ENCODE measurements at regions not wholly inside any gene's neighbourhood (a gene's known extent, or its start where the extent isn't known, plus 50 kb on each side); places are given as distances from the start of the nearest gene placed in this dataset.
"Not testable (repeated sequence)": the region's sequence is repeated elsewhere in the genome, so short reads cannot be mapped to it uniquely, and the experiment has no call there.

DNA sequence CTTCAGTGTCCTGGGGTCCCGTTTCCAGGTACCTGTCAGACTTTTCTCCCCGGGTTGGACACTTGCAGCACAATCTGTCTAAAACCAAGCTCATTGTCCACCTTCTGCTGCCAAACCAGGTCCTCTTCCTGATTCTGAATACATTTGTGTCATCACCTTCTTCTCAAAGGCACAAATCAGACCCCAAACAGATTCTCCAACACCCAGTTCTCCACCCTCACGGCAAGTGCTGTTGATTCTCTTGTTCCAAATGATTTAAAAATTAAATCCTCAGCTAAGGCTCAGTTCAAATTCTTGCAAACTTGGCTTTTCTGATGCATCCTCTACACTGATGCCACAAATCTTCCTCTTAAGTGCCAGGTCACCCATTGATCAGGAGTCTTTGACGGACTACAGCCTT lies 122.5 kb upstream of the LDB2 start:
- TF ChIP-seq, protein P1, sequence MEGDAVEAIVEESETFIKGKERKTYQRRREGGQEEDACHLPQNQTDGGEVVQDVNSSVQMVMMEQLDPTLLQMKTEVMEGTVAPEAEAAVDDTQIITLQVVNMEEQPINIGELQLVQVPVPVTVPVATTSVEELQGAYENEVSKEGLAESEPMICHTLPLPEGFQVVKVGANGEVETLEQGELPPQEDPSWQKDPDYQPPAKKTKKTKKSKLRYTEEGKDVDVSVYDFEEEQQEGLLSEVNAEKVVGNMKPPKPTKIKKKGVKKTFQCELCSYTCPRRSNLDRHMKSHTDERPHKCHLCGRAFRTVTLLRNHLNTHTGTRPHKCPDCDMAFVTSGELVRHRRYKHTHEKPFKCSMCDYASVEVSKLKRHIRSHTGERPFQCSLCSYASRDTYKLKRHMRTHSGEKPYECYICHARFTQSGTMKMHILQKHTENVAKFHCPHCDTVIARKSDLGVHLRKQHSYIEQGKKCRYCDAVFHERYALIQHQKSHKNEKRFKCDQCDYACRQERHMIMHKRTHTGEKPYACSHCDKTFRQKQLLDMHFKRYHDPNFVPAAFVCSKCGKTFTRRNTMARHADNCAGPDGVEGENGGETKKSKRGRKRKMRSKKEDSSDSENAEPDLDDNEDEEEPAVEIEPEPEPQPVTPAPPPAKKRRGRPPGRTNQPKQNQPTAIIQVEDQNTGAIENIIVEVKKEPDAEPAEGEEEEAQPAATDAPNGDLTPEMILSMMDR (IDR thresholded peaks at IDR 0.05; ENCODE audit: low read depth, low read length) = no peak

GRCh38 chr4:17020451-17020850 lies 122.0 kb upstream of the LDB2 start:
- TF ChIP-seq, protein P1 (IDR thresholded peaks at IDR 0.05; ENCODE audit: low read depth, low read length) = no peak
- no peak overlapping the region for H3K4me3 ChIP-seq (ENCODE audit: low read depth, low read length)

More for the DNA sequence above, 122.5 kb upstream of the LDB2 start:
- H3K4me3 ChIP-seq (ENCODE audit: low read depth, low read length) = no peak overlapping the region

GRCh38 chr4:17018621-17019020 lies 120.2 kb upstream of the LDB2 start:
- H3K4me3 ChIP-seq (ENCODE audit: low read depth, low read length) = not testable (repeated sequence)

DNA sequence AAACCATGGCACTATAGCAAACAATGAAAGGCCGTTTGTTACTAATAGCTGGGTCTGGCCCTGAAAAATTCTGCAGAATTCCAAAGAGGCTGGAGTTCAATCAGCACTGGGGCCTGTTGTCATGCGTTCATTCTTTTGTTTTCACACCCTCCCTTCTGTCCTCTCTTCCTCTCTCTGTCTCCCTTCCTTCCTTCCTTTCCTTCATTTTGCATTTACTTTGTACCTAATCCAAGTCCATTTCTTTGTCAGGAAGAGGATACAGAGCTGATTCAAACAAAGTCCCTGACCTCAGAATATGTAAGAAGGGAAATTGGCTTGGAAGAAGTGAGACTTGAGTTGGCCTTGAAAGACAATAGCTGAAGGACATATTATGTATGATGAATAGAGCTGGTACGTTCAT lies 119.6 kb upstream of the LDB2 start:
- TF ChIP-seq, protein P1 (IDR thresholded peaks at IDR 0.05; ENCODE audit: low read depth, low read length) = no peak
- no peak overlapping the region for H3K4me3 ChIP-seq (ENCODE audit: low read depth, low read length)

GRCh38 chr4:17013382-17014006 lies 115.0 kb upstream of the LDB2 start:
- TF ChIP-seq, protein P1 (IDR thresholded peaks at IDR 0.05; ENCODE audit: low read depth, low read length) = no peak
- H3K4me3 ChIP-seq (ENCODE audit: low read depth, low read length) = no peak overlapping the region

DNA sequence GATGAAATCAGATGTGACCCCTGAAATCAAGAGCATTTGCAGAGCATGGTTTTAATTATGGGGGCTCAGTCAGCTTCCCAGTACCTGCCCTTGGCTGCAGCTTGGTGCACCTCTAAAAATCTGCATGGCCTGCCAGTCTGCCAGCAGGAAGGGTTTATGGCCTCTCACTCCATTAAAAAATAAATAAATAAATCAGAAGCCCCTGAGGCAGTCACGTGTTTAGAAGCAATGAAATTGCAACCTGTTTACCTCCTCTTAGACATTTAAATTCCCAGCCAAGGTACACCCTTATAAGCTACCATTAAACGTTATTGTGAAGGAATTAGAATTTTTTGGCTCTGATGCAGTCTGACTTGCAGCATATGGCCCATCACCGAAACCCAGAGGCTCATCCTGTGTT lies 114.0 kb upstream of the LDB2 start:
- TF ChIP-seq, protein P1 (IDR thresholded peaks at IDR 0.05; ENCODE audit: low read depth, low read length) = no peak
- no peak overlapping the region for H3K4me3 ChIP-seq (ENCODE audit: low read depth, low read length)

DNA sequence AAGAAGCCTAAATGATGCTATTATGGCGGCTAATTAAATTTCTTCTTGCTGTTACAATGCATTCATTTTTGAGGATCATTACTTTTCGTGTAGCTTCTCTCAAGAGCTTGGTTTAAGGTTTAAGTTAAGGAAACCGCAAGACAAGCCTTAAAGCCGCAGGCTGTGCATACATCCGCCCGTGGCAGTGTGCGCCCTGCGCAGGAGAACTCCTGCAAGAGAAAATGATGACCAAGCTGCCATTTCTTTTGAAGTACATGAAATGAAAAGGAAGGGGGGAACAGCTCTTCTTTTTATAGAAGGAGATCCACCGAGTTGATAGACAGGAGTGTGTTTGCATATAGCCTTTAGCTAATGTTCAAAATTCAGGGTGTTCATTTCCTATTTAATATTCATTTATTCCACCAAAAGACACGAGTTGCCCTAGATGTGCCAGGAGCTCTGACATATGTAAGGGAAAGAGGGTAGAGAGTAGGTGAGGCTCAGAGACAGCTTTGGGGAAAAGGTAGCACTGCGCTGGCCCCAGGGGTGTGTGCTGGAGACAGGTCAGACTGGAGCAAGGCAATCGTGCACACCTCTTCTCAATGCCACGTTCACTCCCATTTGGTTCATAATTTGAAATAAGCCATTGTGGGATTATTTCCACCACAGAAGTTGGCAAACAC lies 112.1 kb upstream of the LDB2 start:
- TF ChIP-seq, protein P1 (IDR thresholded peaks at IDR 0.05; ENCODE audit: low read depth, low read length) = no peak

More for the DNA sequence above, 112.1 kb upstream of the LDB2 start:
- H3K4me3 ChIP-seq (ENCODE audit: low read depth, low read length) = no peak overlapping the region

All from WI38 (cell line).